ENCODE measurements at regions not wholly inside any gene's neighbourhood (a gene's known extent, or its start where the extent isn't known, plus 50 kb on each side); places are given as distances from the start of the nearest gene placed in this dataset.

GRCh38 chr4:178752954-178753525 is 1310.8 kb upstream of the AGA start:
- no peaks in the 10 kb centered on the region for H3K27me3 ChIP-seq (ENCODE audit: control insufficient read depth in 3 of 3, insufficient read depth in 3 of 3, low read length in 2 of 3)
- ATAC-seq (ENCODE audit: insufficient read depth, low FRiP score), result no peak
- TF ChIP-seq CTCF (IDR thresholded peaks at IDR 0.05; ENCODE audit: control extremely low read depth, extremely low read depth), result no peak
- no peaks in the 10 kb centered on the region for H3K9me3 ChIP-seq (ENCODE audit: control insufficient read depth in 4 of 4, insufficient read depth in 3 of 4, low read length in 3 of 4)
- H3K36me3 ChIP-seq (ENCODE audit: control insufficient read depth in 4 of 4, insufficient read depth in 4 of 4, low read length in 4 of 4), result no peaks in the 10 kb centered on the region
- no peak overlapping the region for H3K27ac ChIP-seq (ENCODE audit: low read depth in 1 of 2, low read length in 1 of 2)
- WGBS, 2 donors, result 31 to 54% methylated on average over 2 of the region's 2 CpGs
- no peak overlapping the region for H3K9ac ChIP-seq (ENCODE audit: insufficient read depth in 1 of 2, low read length in 2 of 2)
- no peak overlapping the region for H3K4me3 ChIP-seq
- peaks cover 0 to 7% (median 0%) of the 10 kb centered on the region in 5 donors for H3K4me1 ChIP-seq (ENCODE audit: control insufficient read depth in 5 of 5, insufficient read depth in 5 of 5, low read length in 5 of 5)
- peak in 2 of 3 donors; percentile 6 to 27 for DNase-seq

GRCh38 chr4:178778496-178778895 is 1336.3 kb upstream of the AGA start:
- no peak overlapping the region for H3K4me3 ChIP-seq
- H3K27ac ChIP-seq (ENCODE audit: low read depth in 1 of 2, low read length in 1 of 2), result no peak overlapping the region
- no peaks in the 10 kb centered on the region for H3K4me1 ChIP-seq (ENCODE audit: control insufficient read depth in 5 of 5, insufficient read depth in 5 of 5, low read length in 5 of 5)
- no peak overlapping the region for H3K9ac ChIP-seq (ENCODE audit: insufficient read depth in 1 of 2, low read length in 2 of 2)
- H3K27me3 ChIP-seq (ENCODE audit: control insufficient read depth in 3 of 3, insufficient read depth in 3 of 3, low read length in 2 of 3), result no peaks in the 10 kb centered on the region
- TF ChIP-seq CTCF (IDR thresholded peaks at IDR 0.05; ENCODE audit: control extremely low read depth, extremely low read depth), result no peak
- peak; percentile 19 to 49 (median 21) for DNase-seq
- no peaks in the 10 kb centered on the region for H3K36me3 ChIP-seq (ENCODE audit: control insufficient read depth in 4 of 4, insufficient read depth in 4 of 4, low read length in 4 of 4)
- WGBS, 2 donors, result 74 to 81% methylated on average over 8 of the region's 8 CpGs
- no peak for ATAC-seq (ENCODE audit: insufficient read depth, low FRiP score)
- H3K9me3 ChIP-seq (ENCODE audit: control insufficient read depth in 4 of 4, insufficient read depth in 3 of 4, low read length in 3 of 4), result no peaks in the 10 kb centered on the region

DNA sequence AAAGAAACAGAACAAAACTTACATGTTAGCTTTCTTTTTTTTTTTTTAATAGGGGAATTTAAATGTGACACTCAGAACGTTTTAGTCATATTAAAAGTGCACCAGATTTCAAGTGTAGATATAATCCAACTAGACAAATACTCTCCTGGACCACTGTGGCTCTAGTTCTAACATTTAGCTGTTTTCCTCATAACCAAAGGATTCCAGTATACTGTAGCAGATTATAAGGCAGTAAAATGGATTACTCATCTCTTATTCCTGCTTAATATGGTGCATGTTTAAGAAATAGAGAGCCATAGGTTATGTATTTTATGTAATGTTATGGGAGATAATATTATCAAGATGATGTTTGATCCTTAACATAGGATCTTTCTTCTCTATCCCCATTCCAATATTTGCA is 1339.5 kb upstream of the AGA start:
- WGBS, 2 donors, result 20 to 32% methylated on average over 1 of the region's 1 CpG
- no peaks in the 10 kb centered on the region for H3K4me1 ChIP-seq (ENCODE audit: control insufficient read depth in 5 of 5, insufficient read depth in 5 of 5, low read length in 5 of 5)
- H3K27ac ChIP-seq (ENCODE audit: low read depth in 1 of 2, low read length in 1 of 2), result no peak overlapping the region
- no peak for TF ChIP-seq CTCF (IDR thresholded peaks at IDR 0.05; ENCODE audit: control extremely low read depth, extremely low read depth)
- no peak overlapping the region for H3K9ac ChIP-seq (ENCODE audit: insufficient read depth in 1 of 2, low read length in 2 of 2)
- H3K36me3 ChIP-seq (ENCODE audit: control insufficient read depth in 4 of 4, insufficient read depth in 4 of 4, low read length in 4 of 4), result no peaks in the 10 kb centered on the region
- H3K4me3 ChIP-seq, result no peak overlapping the region
- no peaks in the 10 kb centered on the region for H3K9me3 ChIP-seq (ENCODE audit: control insufficient read depth in 4 of 4, insufficient read depth in 3 of 4, low read length in 3 of 4)
- no peaks in the 10 kb centered on the region for H3K27me3 ChIP-seq (ENCODE audit: control insufficient read depth in 3 of 3, insufficient read depth in 3 of 3, low read length in 2 of 3)
- no peak for ATAC-seq (ENCODE audit: insufficient read depth, low FRiP score)
- no peak for DNase-seq

DNA sequence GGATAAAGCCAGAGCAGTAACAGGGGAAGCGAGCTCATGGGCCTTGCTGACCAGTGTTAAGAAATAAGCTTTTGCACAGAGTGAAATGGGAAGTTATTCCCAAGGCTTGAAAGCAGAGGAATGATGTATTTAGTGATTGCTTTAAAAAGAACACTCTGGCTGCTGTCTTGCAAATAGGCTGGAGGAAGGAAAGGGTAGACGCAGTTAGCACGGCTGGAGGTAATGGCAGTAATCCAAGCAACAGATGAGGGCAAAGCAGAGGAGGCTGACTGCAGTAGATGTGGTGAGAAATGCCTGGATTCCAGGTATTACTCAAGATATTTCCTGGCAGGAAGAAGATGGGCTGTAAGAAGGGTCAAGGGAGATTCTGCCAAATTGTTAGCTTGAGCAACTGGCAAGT is 1342.3 kb upstream of the AGA start:
- H3K9ac ChIP-seq (ENCODE audit: insufficient read depth in 1 of 2, low read length in 2 of 2), result no peak overlapping the region
- no peaks in the 10 kb centered on the region for H3K4me1 ChIP-seq (ENCODE audit: control insufficient read depth in 5 of 5, insufficient read depth in 5 of 5, low read length in 5 of 5)
- no peaks in the 10 kb centered on the region for H3K27me3 ChIP-seq (ENCODE audit: control insufficient read depth in 3 of 3, insufficient read depth in 3 of 3, low read length in 2 of 3)
- no peak for ATAC-seq (ENCODE audit: insufficient read depth, low FRiP score)
- no peaks in the 10 kb centered on the region for H3K36me3 ChIP-seq (ENCODE audit: control insufficient read depth in 4 of 4, insufficient read depth in 4 of 4, low read length in 4 of 4)
- H3K9me3 ChIP-seq (ENCODE audit: control insufficient read depth in 4 of 4, insufficient read depth in 3 of 4, low read length in 3 of 4), result no peaks in the 10 kb centered on the region
- no peak overlapping the region for H3K4me3 ChIP-seq
- DNase-seq, result peak in 2 of 3 donors; percentile 22 to 81
- TF ChIP-seq CTCF (IDR thresholded peaks at IDR 0.05; ENCODE audit: control extremely low read depth, extremely low read depth), result no peak
- no peak overlapping the region for H3K27ac ChIP-seq (ENCODE audit: low read depth in 1 of 2, low read length in 1 of 2)
- 56 to 65% methylated on average over 3 of the region's 3 CpGs for WGBS, 2 donors
